Stimulated activated naive CD8-positive, alpha-beta T cell treated with anti-CD3 and anti-CD28 coated beads, Interleukin-15, Interleukin-2, amounts not matched to agents 100 ng/mL and 50 ng/mL, for 24 hours (primary cell): ENCODE measurements at regions not wholly inside any gene's neighbourhood (a gene's known extent, or its start where the extent isn't known, plus 50 kb on each side); places are given as distances from the start of the nearest gene placed in this dataset.

ENCODE experiments used
- H3K27ac Mint-ChIP-seq: one replicate; pipeline ENCODE4 v1.8.0; 2021; ENCODE audit warnings: mild to moderate bottlenecking, mixed read lengths
- H3K27me3 Mint-ChIP-seq: one replicate; pipeline ENCODE4 v1.8.0; 2021; ENCODE audit warnings: mixed read lengths
- H3K36me3 Mint-ChIP-seq: one replicate; pipeline ENCODE4 v1.8.0; 2021; ENCODE audit warnings: low read depth, mixed read lengths
- H3K4me1 Mint-ChIP-seq: one replicate; pipeline ENCODE4 v1.8.0; 2021; ENCODE audit warnings: low read depth, mixed read lengths
- H3K4me3 Mint-ChIP-seq: one replicate; pipeline ENCODE4 v1.8.0; 2021; ENCODE audit warnings: mild to moderate bottlenecking, mixed read lengths
- H3K9me3 Mint-ChIP-seq: one replicate; pipeline ENCODE4 v1.8.0; 2021; ENCODE audit warnings: mixed read lengths

- Mint-ChIP-seq H3K27me3 (peaks cover 11% of the 10 kb centered on the region), H3K4me3 (no peak overlapping the region), H3K36me3 (no peaks in the 10 kb centered on the region), H3K27ac (no peak overlapping the region), H3K9me3 (no peaks in the 10 kb centered on the region), H3K4me1 (no peaks in the 10 kb centered on the region)
Observed at GRCh38 chr21:41604583-41605041, 96.7 kb upstream of the TMPRSS2 start.

GRCh38 chr21:41603476-41603875, 95.5 kb upstream of the TMPRSS2 start:
- H3K27me3 Mint-ChIP-seq, result peaks cover 6% of the 10 kb centered on the region
- H3K36me3 Mint-ChIP-seq, result no peaks in the 10 kb centered on the region
- H3K27ac Mint-ChIP-seq, result no peak overlapping the region
- no peaks in the 10 kb centered on the region for H3K9me3 Mint-ChIP-seq
- no peaks in the 10 kb centered on the region for H3K4me1 Mint-ChIP-seq
- H3K4me3 Mint-ChIP-seq, result no peak overlapping the region

GRCh38 chr21:41602531-41602930, 94.6 kb upstream of the TMPRSS2 start:
- peaks cover 5% of the 10 kb centered on the region for H3K27me3 Mint-ChIP-seq
- no peak overlapping the region for H3K27ac Mint-ChIP-seq
- H3K4me3 Mint-ChIP-seq, result no peak overlapping the region
- no peaks in the 10 kb centered on the region for H3K4me1 Mint-ChIP-seq
- H3K9me3 Mint-ChIP-seq, result no peaks in the 10 kb centered on the region
- no peaks in the 10 kb centered on the region for H3K36me3 Mint-ChIP-seq

GRCh38 chr21:41601573-41602368, 93.8 kb upstream of the TMPRSS2 start:
- Mint-ChIP-seq H3K27ac (no peak overlapping the region), H3K36me3 (no peaks in the 10 kb centered on the region), H3K4me3 (no peak overlapping the region), H3K27me3 (peaks cover 8% of the 10 kb centered on the region), H3K9me3 (no peaks in the 10 kb centered on the region), H3K4me1 (no peaks in the 10 kb centered on the region)

GRCh38 chr21:41600961-41601572, 93.1 kb upstream of the TMPRSS2 start:
- Mint-ChIP-seq H3K9me3 (no peaks in the 10 kb centered on the region), H3K27ac (no peak overlapping the region), H3K36me3 (no peaks in the 10 kb centered on the region), H3K4me1 (no peaks in the 10 kb centered on the region), H3K4me3 (no peak overlapping the region), H3K27me3 (peaks cover 9% of the 10 kb centered on the region)

- Mint-ChIP-seq H3K4me1 (no peaks in the 10 kb centered on the region), H3K36me3 (no peaks in the 10 kb centered on the region), H3K4me3 (no peak overlapping the region), H3K9me3 (no peaks in the 10 kb centered on the region), H3K27me3 (peaks cover 9% of the 10 kb centered on the region), H3K27ac (no peak overlapping the region)
Observed at GRCh38 chr21:41600556-41600955, 92.6 kb upstream of the TMPRSS2 start.

GRCh38 chr21:41600116-41600515, 92.2 kb upstream of the TMPRSS2 start:
- H3K27me3 Mint-ChIP-seq, result peaks cover 9% of the 10 kb centered on the region
- H3K4me3 Mint-ChIP-seq, result no peak overlapping the region
- H3K9me3 Mint-ChIP-seq, result no peaks in the 10 kb centered on the region
- no peaks in the 10 kb centered on the region for H3K36me3 Mint-ChIP-seq
- no peaks in the 10 kb centered on the region for H3K4me1 Mint-ChIP-seq
- no peak overlapping the region for H3K27ac Mint-ChIP-seq

GRCh38 chr21:41598561-41599431, 90.8 kb upstream of the TMPRSS2 start:
- Mint-ChIP-seq H3K9me3 (no peaks in the 10 kb centered on the region), H3K36me3 (no peaks in the 10 kb centered on the region), H3K4me1 (no peaks in the 10 kb centered on the region), H3K27ac (no peak overlapping the region), H3K4me3 (no peak overlapping the region), H3K27me3 (peaks cover 4% of the 10 kb centered on the region)

GRCh38 chr21:41597811-41598231, 89.9 kb upstream of the TMPRSS2 start:
- H3K4me1 Mint-ChIP-seq, result no peaks in the 10 kb centered on the region
- H3K9me3 Mint-ChIP-seq, result no peaks in the 10 kb centered on the region
- H3K36me3 Mint-ChIP-seq, result no peaks in the 10 kb centered on the region
- no peak overlapping the region for H3K4me3 Mint-ChIP-seq
- H3K27me3 Mint-ChIP-seq, result peaks cover 4% of the 10 kb centered on the region
- H3K27ac Mint-ChIP-seq, result no peak overlapping the region

GRCh38 chr21:41597227-41597626, 89.3 kb upstream of the TMPRSS2 start:
- no peaks in the 10 kb centered on the region for H3K9me3 Mint-ChIP-seq
- no peak overlapping the region for H3K27ac Mint-ChIP-seq
- H3K36me3 Mint-ChIP-seq, result no peaks in the 10 kb centered on the region
- H3K27me3 Mint-ChIP-seq, result peaks cover 4% of the 10 kb centered on the region
- no peaks in the 10 kb centered on the region for H3K4me1 Mint-ChIP-seq
- no peak overlapping the region for H3K4me3 Mint-ChIP-seq

- Mint-ChIP-seq H3K9me3 (no peaks in the 10 kb centered on the region), H3K4me1 (no peaks in the 10 kb centered on the region), H3K27ac (no peak overlapping the region), H3K36me3 (no peaks in the 10 kb centered on the region), H3K4me3 (no peak overlapping the region), H3K27me3 (peaks cover 4% of the 10 kb centered on the region)
Observed at GRCh38 chr21:41596241-41596925, 88.4 kb upstream of the TMPRSS2 start.

- Mint-ChIP-seq H3K9me3 (no peaks in the 10 kb centered on the region), H3K4me1 (no peaks in the 10 kb centered on the region), H3K4me3 (no peak overlapping the region), H3K27me3 (peaks cover 4% of the 10 kb centered on the region), H3K36me3 (no peaks in the 10 kb centered on the region), H3K27ac (no peak overlapping the region)
Observed at GRCh38 chr21:41594268-41594667, 86.3 kb upstream of the TMPRSS2 start.

GRCh38 chr21:41593760-41594138, 85.8 kb upstream of the TMPRSS2 start:
- Mint-ChIP-seq H3K27me3 (peaks cover 4% of the 10 kb centered on the region), H3K4me1 (no peaks in the 10 kb centered on the region), H3K9me3 (no peaks in the 10 kb centered on the region), H3K36me3 (no peaks in the 10 kb centered on the region), H3K4me3 (no peak overlapping the region), H3K27ac (no peak overlapping the region)

- Mint-ChIP-seq H3K27ac (no peak overlapping the region), H3K36me3 (no peaks in the 10 kb centered on the region), H3K4me1 (no peaks in the 10 kb centered on the region), H3K27me3 (peaks cover 4% of the 10 kb centered on the region), H3K4me3 (no peak overlapping the region), H3K9me3 (peaks cover 2% of the 10 kb centered on the region)
Observed at GRCh38 chr21:41593051-41593759, 85.2 kb upstream of the TMPRSS2 start.
